GM21360 (cell line): ENCODE measurements at regions not wholly inside any gene's neighbourhood (a gene's known extent, or its start where the extent isn't known, plus 50 kb on each side); places are given as distances from the start of the nearest gene placed in this dataset.

Experiments
- ATAC-seq: cut with Tn5 transposase; IDR thresholded peaks from one replicate; pipeline ENCODE4 v1.9.1; 2021; ENCODE audit warnings: mild to moderate bottlenecking, moderate library complexity; ENCODE audit not compliant: unreplicated experiment

DNA sequence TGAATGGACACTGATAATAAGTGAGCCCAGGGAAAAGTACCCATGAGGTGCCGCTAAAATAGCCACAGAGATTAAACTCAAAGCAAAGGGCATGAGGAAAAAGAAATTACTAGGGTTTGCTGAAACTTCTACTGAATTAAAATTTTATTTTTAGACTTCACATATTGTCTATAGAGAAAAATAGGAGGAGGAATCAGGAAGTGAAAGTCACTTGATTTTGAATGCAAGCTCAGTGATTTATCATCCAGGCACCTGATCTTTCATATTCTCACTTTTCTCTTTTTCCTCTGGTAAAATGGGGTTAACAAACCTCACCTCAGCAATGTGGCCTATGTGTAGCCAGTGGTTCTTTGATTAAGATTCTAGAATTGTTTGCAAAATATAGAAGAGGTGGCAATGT is 479.8 kb downstream of the BCL11B start:
- ATAC-seq = no peak

DNA sequence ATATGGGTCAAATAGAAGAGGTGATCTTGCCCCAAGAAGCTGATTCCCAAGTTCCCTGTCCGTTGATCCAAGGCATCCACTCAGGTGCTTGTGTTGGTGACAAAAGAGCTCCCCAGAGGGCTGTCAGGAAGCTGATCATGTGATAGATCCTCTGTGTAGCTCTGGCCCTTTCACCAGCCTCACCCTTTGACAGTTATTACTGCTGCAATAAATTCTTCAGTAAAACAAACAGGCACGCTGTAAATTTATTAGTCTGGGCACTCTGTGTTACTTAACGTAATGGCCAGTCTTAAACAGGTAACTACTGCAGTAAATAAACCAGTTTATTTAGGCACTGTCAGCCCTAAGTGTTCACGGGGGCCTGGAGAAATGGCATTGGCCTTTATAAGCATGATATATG is 473.9 kb downstream of the BCL11B start:
- ATAC-seq = no peak

DNA sequence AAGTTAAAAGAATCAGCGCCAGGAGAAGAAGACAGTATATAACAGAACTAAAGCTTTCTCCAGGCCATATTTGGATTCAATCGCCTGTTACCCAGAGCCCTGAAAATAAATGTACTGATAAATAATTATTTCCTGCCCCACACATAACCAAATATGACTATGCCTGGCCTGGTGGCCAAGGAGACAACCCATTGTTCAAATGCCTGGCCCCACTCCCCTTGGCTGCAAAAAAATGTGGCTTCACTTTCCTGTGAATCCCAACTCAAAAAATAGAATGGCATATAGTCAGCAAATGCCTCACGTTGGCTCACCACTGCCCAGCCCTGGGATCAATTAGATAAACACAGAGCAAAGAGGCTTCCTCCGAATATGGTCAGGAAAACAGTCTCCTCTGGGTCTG is 472.1 kb downstream of the BCL11B start:
- ATAC-seq = no peak

DNA sequence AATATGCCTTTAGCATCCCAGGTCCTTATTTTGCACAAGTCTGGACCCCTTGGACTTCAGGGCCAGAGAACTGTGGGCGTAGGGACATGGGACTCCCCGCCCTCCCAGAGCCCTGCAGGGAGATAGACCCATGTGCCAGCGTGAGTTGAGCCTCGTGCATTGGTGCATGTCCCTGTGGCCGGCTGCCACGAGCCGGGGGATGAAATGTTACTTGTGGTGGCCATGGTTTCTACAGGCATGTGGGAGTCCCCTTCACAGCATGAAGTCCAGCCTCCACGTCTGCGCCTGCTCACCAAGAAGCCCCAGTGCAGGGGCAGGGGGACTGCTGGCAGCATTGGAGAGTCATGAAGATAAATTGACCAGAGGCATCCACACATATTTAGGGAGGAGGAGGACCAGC is 470.0 kb downstream of the BCL11B start:
- ATAC-seq = no peak

GRCh38 chr14:98803196-98803595 is 468.8 kb downstream of the BCL11B start:
- no peak for ATAC-seq

DNA sequence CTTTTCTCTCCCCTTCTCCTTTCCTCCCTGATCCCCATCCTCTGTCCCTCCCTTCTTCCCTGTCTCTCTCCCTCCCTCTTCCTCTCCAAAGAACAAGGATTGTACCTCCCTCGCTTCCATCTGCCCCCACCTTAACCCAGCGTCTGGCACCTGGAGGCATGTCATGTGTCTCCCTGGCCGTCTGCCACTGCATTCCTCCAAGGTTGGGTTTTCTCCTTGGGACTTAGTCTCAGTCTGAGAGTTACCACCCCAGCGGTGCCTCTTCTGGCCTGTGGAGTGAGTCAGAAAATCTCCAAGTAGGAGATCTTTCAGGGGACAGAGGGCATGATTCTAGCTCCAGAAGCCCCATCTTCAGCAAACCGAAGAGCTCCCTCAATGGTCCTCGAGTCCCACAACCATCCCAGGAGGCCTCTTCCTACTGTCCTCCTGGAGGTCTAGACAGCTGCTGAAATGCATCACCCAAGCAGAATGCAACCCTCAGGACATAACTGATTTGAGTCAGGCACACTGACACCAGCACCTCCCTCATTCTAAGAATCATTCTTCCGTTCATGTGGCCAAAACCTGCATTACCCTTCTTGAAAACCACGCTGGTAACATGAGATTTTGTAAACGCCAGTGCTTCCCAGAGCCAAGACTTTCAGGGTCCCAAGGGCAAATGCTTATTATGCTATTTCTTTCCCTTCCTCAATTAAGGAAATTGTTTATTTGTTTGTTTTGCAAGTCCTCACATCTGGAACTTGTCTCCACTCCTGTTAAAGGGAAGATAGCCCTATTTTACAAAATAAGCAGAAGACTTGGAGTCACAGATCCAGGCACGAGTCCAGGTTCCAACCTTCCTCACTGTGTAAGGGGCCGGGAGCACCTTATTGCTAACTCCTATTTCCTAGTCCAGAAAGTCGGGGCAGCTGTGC is 463.2 kb downstream of the BCL11B start:
- ATAC-seq = no peak

DNA sequence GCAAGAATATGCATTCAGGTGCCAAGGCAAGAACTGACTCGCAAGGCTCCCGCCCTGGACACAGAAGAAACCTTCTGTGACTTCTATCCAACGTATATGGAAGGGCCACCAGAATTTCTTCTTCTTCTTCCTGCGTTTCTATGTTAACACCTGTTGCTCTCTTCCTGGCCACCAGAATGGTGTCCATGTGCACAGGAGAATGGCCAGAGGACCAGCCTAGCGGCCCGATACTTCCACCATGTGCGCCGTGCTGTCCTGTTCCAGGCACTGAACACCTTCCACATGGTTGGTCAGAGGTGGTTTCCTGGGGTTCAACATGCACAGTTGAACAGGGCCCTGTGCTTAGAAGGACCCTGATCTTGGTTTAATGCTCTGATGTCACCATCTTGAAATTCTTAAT is 455.8 kb downstream of the BCL11B start:
- no peak for ATAC-seq

DNA sequence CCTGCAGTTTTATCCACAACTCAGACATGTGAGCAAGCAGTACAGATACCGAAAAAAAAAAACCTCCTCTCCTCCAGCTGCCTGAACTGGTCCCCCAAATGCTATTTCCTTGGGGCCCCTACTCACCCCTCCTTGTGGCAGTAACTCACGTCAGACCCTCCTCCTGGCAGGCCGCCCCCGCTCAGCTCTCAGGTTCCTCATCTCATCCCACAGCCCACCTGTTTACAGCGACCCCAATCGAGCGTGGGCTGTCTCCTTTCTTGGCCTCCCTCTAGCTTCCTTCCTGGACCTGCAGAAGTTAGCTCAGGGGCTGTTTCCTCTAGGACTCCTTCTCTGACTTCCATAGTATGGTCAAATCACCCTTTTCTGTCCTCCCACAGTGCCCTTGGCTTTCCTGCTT is 455.3 kb downstream of the BCL11B start:
- ATAC-seq = no peak

- ATAC-seq = no peak
Observed at GRCh38 chr14:98819132-98819866, 452.7 kb downstream of the BCL11B start.

DNA sequence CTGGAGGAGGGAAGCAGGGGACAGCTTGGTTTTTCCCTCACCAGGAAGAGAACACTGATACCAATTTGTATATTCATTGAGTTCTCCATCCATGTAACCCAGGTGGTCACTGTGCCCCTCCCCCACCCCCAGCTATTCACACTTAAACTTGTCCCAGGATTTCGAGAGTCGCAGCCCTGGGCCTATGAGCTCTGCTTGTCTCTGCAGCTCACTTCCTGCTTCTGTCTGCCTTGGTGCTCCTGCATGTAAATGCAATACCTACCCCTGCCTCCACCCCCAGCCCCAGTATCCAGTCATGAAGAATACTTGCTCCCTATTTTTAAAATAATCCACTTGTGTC is 452.2 kb downstream of the BCL11B start:
- no peak for ATAC-seq

GRCh38 chr14:98822917-98823316 is 449.1 kb downstream of the BCL11B start:
- no peak for ATAC-seq

DNA sequence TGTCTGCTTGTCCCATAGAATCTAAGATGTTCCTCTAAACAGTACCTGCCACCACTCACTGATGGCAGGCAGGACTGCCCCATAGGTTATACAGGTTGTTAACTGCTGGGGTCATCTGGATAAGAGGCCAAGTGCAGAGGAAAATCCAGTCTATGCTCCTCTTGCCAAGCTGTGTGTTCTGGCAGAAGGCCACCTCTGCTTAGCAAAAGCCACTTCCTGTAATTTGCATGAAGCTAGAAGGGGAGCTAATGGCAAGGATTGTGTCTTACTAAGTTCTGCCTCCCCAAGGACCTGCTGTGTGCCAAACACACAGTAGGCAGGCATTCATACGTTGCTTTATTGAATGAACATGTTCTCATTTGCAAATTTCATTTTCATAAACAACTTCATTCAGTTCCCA is 445.4 kb downstream of the BCL11B start:
- no peak for ATAC-seq

DNA sequence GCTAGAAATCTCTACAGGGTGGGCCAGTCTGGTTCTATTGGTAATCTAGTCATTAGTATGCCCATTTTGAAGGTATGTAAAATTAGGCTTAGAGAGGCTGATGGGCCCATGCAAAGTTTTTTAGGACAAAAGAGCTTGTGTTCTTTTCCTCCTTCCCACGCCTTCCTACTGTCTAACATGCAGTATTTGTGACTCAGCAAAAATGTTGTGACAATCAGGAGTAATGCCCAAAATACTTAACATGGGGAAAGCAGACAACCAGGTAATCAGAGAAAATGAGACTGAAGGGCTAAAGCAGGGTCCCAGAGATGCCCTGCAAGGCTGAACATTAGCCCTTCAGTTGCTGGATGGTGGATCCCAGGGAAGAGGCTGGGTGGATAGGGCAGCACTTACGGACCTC is 437.9 kb downstream of the BCL11B start:
- no peak for ATAC-seq

- no peak for ATAC-seq
Observed at GRCh38 chr14:98835051-98835824, 436.8 kb downstream of the BCL11B start.

DNA sequence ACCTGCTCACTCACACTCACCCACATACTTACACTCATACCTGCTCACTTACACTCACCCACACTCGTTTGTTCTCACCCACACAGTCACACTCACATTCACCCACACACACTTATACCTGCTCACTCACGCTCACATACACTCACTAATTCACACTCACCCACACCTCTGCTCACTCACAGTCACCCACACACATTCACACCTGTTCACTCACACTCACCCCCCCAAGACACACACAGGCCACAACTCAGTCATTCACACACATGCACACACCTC is 436.2 kb downstream of the BCL11B start:
- no peak for ATAC-seq

GRCh38 chr14:98840091-98840490 is 431.9 kb downstream of the BCL11B start:
- ATAC-seq = no peak

GRCh38 chr14:98840511-98840910 is 431.5 kb downstream of the BCL11B start:
- no peak for ATAC-seq

GRCh38 chr14:98844456-98844855 is 427.5 kb downstream of the BCL11B start:
- ATAC-seq = no peak

DNA sequence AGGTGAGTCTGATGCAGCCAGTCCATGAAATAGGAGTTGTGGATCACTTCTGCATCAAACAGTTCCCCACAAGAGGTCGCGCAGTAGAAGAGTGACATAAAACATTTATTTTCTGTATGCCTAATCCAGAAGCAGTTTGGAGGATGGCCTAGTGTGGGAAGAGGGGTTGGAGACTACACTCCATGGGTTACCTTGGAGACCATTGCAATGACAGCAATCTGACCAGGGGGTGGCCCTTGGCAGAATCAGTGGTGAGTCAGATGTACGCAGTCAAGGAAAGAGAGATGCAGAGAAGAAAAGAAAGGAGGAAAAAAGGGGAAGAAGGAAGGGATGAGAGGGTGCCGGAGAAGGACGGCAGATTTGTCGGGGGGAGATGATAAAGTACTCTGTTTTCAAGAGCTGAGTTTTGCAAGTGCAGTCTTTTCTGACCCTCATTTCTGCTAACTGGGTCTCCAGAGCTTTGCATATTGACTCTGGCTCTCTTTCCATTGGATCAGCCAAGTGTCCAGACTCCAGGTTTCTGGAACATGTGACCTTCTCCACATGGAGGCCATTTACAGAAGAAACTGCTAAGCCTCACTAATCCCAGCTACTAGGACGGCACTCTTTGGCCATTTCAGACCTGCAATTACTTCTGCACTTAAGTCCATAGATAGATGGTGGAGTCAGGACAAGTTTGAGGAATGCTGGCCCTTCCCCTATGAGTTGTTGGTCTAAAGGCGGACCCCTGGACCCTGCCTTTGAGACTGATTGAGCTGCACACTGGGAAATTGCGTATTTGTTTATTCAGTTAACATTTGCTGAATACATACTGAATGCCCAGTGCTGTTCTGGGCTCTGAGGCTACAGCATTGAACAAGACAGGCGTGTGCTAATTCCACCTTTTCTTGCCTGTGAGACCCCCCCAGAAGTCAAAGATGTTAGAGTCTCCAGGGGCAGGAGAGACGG is 424.2 kb downstream of the BCL11B start:
- ATAC-seq = no peak

- no peak for ATAC-seq
Observed at GRCh38 chr14:98853063-98853729, 418.8 kb downstream of the BCL11B start.
